Neural cell (in vitro differentiated cells): ENCODE measurements at regions not wholly inside any gene's neighbourhood (a gene's known extent, or its start where the extent isn't known, plus 50 kb on each side); places are given as distances from the start of the nearest gene placed in this dataset.

Source experiments
- EP300 ChIP-seq: fragments of 450-650 bp; conservative IDR thresholded peaks from 2 replicates; pipeline ENCODE4 v1.6.1; 2014; ENCODE audit warnings: antibody characterized with exemption, mild to moderate bottlenecking, moderate library complexity; ENCODE audit not compliant: poor library complexity, severe bottlenecking
- EZH2 ChIP-seq: fragments of 200-600, 300-800 bp; shearing (Covaris generic), sonication (generic); IDR thresholded peaks from 2 replicates; pipeline ENCODE4 v1.6.1; 2014; ENCODE audit warnings: antibody characterized with exemption, low read length, borderline replicate concordance, mild to moderate bottlenecking; ENCODE audit not compliant: insufficient read depth, poor library complexity, severe bottlenecking
- POLR2AphosphoS5 ChIP-seq: IDR thresholded peaks from 2 replicates; pipeline ENCODE4 v1.6.1; 2012
- RAD21 ChIP-seq: fragments of 450-650 bp; conservative IDR thresholded peaks from 2 replicates; pipeline ENCODE4 v1.6.1; 2014; ENCODE audit warnings: antibody characterized with exemption, mild to moderate bottlenecking, moderate library complexity
- TAF1 ChIP-seq: IDR thresholded peaks from 2 replicates; pipeline ENCODE4 v1.6.1; 2012; ENCODE audit warnings: low read depth
- TF ChIP-seq, protein P1 (sequence below): fragments of 450-650 bp; IDR thresholded peaks from 2 replicates; pipeline ENCODE4 v1.5.1; 2014; ENCODE audit warnings: antibody characterized with exemption, mild to moderate bottlenecking, moderate library complexity; ENCODE audit not compliant: poor library complexity, severe bottlenecking
- TF ChIP-seq, protein P2 (sequence below): IDR thresholded peaks from 2 replicates; pipeline ENCODE4 v1.6.1; 2012; ENCODE audit warnings: borderline replicate concordance

DNA sequence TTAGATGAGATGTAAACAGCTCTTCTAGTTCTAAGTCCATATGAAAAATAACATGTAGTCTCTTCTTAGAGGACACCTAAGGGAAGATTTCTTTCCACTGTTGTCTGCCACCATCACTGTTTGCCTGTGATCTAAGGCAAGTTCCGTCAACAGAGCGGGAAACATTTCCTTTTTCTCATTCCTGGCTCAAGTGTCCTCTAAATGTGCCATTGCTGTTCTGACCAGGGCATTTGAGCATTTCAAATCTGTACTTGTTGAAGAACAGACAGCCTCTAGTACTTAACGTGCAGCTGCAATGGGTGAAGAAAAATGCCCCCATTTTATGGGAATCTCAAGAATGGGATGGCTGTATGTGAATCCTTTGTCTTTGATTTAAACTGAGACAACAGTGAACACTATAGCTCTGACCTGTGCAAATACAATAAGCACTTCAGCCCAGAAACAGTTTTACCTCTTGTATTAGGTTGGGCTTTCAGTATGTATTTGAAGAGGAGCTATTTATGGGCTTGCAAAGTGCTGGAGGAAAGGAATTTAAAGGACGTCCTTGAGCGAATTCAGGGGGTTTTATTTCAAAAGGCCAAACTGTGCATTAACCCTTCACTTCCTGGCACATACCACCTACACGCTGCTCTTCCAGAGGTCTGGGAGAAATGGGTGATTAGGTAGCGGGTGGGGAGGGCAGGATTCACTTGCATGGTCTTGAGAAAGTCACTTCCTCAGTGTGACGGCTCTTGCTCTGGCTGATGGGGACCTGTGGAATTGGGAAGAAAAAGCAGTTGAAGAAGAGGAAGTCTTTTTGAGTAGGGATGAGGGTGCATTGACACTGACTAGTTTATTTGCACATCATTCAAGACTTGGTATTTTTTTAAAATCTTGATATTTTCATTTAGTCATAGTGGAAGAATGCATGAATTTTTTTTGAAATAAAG is 66.1 kb downstream of the THNSL1 start:
- TF ChIP-seq, protein P1, sequence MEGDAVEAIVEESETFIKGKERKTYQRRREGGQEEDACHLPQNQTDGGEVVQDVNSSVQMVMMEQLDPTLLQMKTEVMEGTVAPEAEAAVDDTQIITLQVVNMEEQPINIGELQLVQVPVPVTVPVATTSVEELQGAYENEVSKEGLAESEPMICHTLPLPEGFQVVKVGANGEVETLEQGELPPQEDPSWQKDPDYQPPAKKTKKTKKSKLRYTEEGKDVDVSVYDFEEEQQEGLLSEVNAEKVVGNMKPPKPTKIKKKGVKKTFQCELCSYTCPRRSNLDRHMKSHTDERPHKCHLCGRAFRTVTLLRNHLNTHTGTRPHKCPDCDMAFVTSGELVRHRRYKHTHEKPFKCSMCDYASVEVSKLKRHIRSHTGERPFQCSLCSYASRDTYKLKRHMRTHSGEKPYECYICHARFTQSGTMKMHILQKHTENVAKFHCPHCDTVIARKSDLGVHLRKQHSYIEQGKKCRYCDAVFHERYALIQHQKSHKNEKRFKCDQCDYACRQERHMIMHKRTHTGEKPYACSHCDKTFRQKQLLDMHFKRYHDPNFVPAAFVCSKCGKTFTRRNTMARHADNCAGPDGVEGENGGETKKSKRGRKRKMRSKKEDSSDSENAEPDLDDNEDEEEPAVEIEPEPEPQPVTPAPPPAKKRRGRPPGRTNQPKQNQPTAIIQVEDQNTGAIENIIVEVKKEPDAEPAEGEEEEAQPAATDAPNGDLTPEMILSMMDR = no peak
- TF ChIP-seq POLR2AphosphoS5 = no peak
- no peak for TF ChIP-seq TAF1
- TF ChIP-seq, protein P2, sequence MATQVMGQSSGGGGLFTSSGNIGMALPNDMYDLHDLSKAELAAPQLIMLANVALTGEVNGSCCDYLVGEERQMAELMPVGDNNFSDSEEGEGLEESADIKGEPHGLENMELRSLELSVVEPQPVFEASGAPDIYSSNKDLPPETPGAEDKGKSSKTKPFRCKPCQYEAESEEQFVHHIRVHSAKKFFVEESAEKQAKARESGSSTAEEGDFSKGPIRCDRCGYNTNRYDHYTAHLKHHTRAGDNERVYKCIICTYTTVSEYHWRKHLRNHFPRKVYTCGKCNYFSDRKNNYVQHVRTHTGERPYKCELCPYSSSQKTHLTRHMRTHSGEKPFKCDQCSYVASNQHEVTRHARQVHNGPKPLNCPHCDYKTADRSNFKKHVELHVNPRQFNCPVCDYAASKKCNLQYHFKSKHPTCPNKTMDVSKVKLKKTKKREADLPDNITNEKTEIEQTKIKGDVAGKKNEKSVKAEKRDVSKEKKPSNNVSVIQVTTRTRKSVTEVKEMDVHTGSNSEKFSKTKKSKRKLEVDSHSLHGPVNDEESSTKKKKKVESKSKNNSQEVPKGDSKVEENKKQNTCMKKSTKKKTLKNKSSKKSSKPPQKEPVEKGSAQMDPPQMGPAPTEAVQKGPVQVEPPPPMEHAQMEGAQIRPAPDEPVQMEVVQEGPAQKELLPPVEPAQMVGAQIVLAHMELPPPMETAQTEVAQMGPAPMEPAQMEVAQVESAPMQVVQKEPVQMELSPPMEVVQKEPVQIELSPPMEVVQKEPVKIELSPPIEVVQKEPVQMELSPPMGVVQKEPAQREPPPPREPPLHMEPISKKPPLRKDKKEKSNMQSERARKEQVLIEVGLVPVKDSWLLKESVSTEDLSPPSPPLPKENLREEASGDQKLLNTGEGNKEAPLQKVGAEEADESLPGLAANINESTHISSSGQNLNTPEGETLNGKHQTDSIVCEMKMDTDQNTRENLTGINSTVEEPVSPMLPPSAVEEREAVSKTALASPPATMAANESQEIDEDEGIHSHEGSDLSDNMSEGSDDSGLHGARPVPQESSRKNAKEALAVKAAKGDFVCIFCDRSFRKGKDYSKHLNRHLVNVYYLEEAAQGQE = no peak
- no peak for TF ChIP-seq EZH2
- TF ChIP-seq EP300 = no peak
- no peak for TF ChIP-seq RAD21
